ENCODE measurements at regions not wholly inside any gene's neighbourhood (a gene's known extent, or its start where the extent isn't known, plus 50 kb on each side); places are given as distances from the start of the nearest gene placed in this dataset.

DNA sequence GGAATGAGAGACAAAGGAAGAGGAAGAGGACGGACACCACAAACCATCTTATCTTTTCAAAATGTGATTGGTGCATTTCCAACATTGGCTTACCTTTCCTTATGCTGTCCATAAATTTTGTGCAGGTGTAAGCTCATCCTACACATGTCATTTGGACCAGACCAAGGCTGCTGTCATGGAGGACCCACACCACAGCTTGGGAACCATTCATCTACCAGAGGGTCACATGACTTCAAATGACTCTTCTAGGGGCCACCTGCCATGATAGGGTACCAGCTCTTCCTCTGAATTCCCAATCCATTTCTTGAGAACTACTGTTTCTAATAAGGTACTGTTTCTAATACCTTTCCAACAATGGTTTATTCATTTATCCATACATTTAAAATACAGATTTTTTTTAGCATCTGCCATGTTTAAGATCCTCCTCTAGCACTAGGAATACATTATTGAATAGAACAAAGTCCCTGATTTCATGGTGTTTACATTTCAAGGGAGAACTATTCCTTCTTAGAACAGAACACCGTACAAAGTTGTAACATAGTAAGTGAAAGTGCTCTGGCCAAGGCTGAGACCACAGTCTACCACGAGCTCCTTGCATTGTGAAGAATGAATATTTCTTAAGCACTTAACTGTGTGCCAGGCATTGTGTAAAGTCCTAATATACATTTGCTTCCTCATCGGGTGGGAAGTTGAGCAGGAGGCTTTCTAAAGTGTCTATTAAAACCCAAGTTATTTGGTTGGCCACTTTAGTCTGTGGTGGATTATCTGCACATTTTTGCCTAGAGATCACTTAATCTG lies 246.1 kb upstream of the FN1 start:
- no peak for DNase-seq

GRCh38 chr2:215680605-215681598 lies 245.0 kb upstream of the FN1 start:
- no peak for DNase-seq

DNA sequence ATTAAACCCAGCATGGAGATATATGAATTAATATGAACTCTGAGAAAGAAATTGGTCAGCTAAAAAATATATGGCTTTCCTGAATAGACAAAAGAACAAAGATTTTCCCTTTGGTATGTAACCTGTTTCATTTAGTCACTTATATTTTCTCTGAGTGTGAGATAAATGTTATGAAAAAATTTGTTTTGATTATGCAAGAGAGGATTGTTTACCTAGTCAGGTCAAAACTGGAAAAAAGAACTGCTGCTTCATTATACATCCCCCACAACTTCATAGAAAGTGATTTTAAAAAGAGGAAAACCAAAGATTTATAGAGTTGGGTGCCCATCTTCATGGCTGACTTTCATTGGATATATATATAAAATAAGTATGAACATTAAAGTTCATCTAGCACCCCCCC lies 242.2 kb upstream of the FN1 start:
- DNase-seq: no peak

DNA sequence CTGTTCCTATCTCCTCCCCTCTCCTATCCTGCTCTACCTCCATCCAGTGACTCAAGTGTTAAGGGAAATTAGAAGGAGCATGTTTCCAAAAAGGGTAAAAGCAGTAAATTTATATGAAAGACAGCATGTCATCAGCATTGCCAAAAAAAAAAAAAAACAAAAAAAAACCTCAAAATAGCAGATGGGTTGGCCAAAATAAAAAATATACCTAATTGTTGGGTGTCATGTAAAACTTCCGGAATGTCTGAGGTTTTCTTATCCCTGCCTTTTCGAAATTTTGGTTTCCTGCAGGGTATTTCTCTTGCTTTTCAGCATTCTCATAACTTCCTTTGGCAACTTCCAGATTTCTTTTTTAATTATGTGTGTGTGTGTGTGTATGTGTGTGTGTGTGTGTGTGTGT lies 241.6 kb upstream of the FN1 start:
- no peak for DNase-seq

- no peak for DNase-seq
Measured at GRCh38 chr2:215672406-215672805, 236.5 kb upstream of the FN1 start.

- DNase-seq: no peak
Measured at GRCh38 chr2:215671691-215672090, 235.8 kb upstream of the FN1 start.

DNA sequence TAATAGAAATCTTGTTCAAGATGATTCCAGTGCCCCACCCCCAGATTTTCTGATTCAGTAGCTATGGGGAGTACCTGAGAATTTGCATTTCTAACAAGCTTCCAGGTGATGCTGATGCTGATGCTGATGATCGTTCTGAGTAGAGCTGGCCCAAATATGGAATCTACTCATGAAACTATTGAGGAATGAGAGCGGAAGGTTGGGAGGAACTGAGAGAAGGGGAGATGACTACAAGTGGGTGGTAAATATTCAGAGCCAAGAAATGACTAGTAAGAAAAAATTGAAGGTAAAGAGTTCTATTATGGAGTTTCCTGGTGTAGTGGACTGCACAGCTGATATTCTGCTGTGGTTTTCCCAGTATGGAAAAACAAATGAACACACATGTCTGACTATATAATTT lies 235.4 kb upstream of the FN1 start:
- no peak for DNase-seq

GRCh38 chr2:215670396-215670795 lies 234.5 kb upstream of the FN1 start:
- no peak for DNase-seq

DNA sequence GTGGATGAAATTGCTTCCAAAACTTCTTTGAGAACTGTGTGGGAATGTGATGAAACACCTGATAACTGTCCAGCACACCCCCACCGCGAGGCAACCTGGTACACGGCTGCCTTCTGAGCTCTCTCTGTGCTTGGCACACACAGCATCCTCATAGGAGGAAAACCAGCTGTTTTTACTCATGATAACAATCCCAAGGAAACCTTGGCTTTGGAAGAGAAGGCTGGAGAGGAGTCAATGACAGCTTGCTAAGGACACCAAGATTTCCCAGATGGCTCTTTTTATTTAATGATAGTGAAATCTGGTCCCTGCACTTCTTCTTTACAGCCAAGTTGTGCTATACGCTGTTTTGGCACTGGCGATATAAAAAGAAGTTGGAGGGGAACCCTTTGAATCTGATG lies 232.5 kb upstream of the FN1 start:
- no peak for DNase-seq

DNA sequence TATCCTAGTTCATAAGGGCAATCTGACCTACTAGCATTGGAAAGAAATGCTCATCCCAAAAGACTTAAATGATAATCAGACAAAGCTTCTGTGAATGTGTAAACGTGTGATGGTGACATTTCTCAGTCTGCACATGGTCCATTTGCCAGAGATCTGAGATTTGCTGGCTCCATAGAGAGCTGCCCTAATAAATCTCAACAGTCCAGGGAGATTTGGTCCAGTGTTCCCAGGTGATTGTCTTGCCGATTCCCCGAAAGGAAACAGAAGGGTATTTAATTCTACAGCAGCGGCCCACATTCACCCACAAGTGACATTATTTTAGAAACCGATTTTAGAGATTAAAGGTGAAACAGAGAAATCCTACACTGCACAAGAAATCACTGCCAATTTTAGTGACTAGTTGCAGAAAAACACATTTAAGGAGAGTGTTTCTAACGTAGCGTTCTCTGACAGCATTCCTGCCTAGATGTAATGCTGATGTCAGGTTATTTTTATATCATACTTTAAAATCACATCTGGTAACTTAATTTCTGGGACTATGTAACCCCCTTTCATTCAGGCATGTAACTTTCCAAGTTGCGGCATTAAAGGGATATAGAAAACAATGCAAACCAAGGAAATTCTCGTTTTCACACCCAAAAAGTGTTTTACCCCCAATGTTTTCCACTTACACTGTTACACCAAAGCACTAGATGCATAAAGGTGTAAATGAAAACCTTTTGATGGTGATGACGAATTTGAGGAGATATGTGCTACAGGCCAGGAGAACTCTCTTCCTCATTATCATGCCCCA lies 231.9 kb upstream of the FN1 start:
- no peak for DNase-seq

- no peak for DNase-seq
Measured at GRCh38 chr2:215664847-215665525, 229.1 kb upstream of the FN1 start.

DNA sequence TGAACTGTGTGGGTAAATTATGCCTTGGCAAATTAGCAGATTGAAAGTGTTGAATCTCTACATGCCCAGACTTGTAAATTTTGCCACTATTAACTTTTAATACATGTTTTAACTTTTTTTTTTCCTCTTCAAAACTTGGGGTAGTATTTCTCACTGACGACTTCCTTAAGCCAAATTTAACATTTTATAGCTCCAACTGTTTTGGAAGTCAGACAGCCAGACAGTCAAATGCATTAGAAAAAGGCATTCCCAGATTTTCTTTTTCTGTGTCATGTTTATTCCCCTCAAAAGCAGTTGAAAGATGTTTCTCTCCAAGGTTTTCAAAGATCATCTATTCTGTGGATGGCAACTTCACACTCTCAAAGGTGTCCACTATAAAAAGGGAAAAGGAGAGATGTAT lies 226.8 kb upstream of the FN1 start:
- DNase-seq: no peak

DNA sequence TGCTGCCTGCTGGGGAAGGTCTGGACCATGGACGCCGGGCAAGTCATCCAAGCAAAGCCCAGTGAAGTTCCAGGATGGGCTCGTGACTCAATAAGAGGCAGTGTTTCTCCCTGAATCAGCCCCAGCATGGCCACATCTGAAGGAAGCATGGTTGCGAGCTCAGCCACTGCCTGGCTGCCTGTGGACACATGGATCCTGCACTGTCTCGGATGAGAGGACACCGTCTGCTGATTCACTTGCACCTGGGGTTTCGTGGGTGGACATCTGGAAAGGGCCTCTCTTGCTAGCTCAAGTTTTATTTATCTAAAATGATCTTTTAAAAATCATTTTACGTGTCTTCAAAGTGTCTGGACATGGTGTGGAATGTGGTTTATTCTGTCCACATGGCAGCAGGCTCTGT lies 224.8 kb upstream of the FN1 start:
- no peak for DNase-seq

GRCh38 chr2:215659650-215660049 lies 223.8 kb upstream of the FN1 start:
- DNase-seq: no peak

DNA sequence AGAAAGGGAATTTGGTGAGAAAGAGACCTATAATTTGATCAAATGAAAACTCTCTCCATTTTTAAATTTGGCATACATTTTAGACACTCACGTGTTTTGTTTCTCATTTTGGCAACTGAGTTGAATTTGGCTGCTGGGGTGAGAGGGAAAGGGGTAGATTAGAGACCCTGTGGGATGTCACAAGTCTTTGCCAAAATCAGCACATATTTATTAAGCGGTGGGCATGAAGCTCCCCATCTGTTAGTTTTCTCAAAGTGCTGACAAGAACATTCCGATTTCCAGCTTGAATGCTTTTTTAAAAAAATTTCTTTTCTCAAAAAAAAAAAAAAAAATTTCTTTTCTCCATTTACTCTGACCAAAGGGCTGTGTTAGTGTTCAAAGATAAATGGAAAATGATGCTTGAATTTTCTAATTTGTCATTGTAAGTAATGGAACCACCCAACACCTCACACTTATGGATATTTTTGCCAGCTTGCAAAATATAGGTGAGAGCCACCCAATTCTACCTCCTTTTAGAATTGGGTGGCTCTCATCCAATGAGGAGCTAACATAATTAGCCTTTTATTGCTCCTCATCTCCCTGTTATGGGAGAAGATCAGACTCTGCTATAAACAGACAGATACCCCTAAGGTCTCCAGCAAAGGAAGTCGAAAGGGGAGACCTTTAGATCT lies 222.9 kb upstream of the FN1 start:
- DNase-seq: no peak

- no peak for DNase-seq
Measured at GRCh38 chr2:215657844-215658243, 222.0 kb upstream of the FN1 start.

DNA sequence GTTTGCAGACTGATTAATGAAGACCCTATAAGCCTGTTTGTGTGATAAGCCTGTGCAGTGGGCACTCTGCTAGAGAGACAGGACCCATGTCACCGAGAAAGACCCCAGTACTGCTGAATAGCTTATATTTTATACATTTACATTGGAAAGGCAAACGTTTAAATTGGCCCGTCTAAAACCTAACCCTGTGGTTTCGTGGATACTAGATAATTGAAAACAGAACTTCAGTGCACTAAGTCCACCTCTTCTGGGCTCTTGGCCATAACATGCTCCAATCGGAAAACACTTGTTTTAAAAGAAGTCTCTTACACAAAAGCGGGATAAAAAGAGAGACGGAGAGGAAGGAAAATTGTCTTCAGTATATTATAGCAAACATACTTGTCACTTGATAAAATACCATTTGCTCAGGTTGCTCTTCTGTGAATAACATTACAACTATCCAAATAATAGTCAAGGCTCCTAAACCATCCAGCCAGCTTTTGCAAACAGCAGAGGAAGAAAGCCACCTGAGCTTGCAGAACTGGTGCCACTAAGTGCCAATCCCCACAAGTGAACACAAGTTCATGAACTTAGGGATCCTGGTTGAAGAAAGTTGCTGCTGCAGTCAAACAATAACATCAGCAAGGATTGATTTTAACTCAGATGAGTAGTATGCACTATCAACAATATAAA lies 218.4 kb upstream of the FN1 start:
- DNase-seq: no peak

DNA sequence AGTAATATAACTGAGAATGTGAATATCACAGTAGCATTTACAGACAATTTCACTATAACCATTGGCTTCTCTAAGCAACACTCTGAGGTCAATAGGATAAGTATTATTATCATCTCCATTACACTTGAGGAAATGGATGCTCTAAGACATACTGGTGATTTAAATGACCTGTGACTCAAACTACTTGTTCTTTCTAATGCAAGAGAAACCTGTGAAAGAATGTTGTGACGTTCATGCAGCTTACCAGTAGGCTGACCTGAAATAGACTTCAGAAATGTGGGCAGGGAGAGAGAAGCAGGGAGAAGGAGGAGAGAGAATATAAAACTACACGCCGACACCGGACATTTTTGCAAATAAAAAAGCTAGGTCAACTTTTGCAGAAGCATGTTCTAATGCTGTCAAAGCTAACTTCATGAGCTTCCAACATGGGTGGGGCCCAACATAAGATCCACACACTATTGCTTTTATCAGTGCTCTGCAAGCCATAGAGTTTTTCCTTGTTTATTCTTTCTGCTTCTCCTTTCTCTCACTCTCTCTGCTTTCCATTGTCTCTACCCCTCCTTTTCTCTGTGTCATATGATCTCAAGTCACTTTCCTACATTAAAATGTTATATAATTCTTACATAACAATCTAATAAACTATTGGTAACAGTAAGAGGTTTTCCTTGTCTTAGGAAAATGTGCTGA lies 217.6 kb upstream of the FN1 start:
- DNase-seq: no peak

DNA sequence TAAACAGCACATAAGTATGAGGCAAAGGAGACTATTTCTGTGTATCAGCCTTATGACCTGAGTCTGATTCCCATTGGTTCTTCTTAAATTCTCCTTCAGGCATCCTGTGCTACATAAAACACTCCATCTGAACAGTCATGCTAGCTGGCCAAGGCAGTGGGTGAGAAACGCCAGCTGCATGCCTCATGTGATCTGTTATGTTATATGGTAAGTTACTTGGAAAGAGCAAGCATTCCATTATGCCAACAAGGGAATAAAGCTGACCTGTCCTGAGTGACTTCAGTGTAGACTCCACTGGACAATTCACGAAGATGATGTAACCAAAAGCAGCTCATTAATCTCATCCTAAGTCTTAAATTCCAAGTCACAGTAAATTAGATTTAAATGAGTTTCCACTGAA lies 216.5 kb upstream of the FN1 start:
- no peak for DNase-seq

DNA sequence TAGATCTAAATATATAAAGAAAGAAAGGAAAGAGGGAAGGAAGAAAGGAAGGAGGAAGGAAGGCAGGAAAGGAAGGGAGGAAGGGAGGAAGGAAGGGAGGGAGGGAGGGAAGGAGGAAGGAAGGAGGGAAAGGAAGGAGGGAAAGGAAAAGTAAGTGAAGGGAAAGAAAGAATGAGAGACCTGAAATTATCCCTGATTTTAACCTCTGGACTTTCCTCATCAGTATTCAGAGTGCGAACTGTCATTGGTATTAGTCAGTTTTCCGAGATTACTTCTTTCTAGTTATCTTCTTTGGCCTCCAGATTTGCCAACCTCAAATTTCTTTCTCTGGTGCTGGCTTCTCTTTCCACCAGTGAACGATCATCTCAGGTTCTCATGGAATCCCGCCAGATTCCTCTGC lies 215.5 kb upstream of the FN1 start:
- no peak for DNase-seq
